IMR-90 (cell line): ENCODE measurements at regions not wholly inside any gene's neighbourhood (a gene's known extent, or its start where the extent isn't known, plus 50 kb on each side); places are given as distances from the start of the nearest gene placed in this dataset.

Source experiments
- CEBPB ChIP-seq: IDR thresholded peaks from 2 replicates; pipeline ENCODE4 v1.6.1; 2012; ENCODE audit warnings: low read depth, low read length, improper control_type of control experiment
- CHD1 ChIP-seq: IDR thresholded peaks from 2 replicates; pipeline ENCODE4 v1.6.1; 2012; ENCODE audit warnings: low read depth, low read length, improper control_type of control experiment
- CTCF ChIP-seq: conservative IDR thresholded peaks from 2 replicates; pipeline ENCODE4 v1.5.1; 2012; ENCODE audit warnings: mild to moderate bottlenecking, low read depth, low read length, improper control_type of control experiment
- POLR2A ChIP-seq: IDR thresholded peaks from 2 replicates; pipeline ENCODE4 v1.6.1; 2012; ENCODE audit warnings: mild to moderate bottlenecking, low read depth, low read length
- RAD21 ChIP-seq: IDR thresholded peaks from 2 replicates; pipeline ENCODE4 v1.6.1; 2012; ENCODE audit warnings: low read length, improper control_type of control experiment
- RFX5 ChIP-seq: IDR thresholded peaks from 2 replicates; pipeline ENCODE4 v1.8.0; 2012; ENCODE audit warnings: low read depth, mild to moderate bottlenecking, low read length, moderate library complexity
- SMC3 ChIP-seq: fragments of 150-350 bp; IDR thresholded peaks from 2 replicates; pipeline ENCODE4 v1.6.1; 2016; ENCODE audit warnings: low read depth, mild to moderate bottlenecking, antibody characterized with exemption, low read length, moderate library complexity
- USF2 ChIP-seq: fragments of 150-350 bp; IDR thresholded peaks from 2 replicates; pipeline ENCODE4 v1.6.1; 2017; ENCODE audit warnings: mild to moderate bottlenecking, antibody characterized with exemption, low read length, low read depth

- TF ChIP-seq RAD21, result no peak
- TF ChIP-seq RFX5, result no peak
- no peak for TF ChIP-seq CTCF
- no peak for TF ChIP-seq SMC3
- no peak for TF ChIP-seq POLR2A
- no peak for TF ChIP-seq USF2
- no peak for TF ChIP-seq CEBPB
- TF ChIP-seq CHD1, result no peak
These were observed 578.5 kb upstream of the ZP4 start for GRCh38 chr1:238469146-238469631.
